Endothelial cell of umbilical vein (primary cell): ENCODE measurements at regions not wholly inside any gene's neighbourhood (a gene's known extent, or its start where the extent isn't known, plus 50 kb on each side); places are given as distances from the start of the nearest gene placed in this dataset.

Source experiments
- BruUV-seq: library from RNA; stranded (reverse); fragments of 400-500 nt; replicated peaks from 2 replicates; lab custom pipeline; 2021; lab: Mats Ljungman, UMichigan
- CTCF ChIA-PET: fragments of 300-600, 350-600 bp; sonication (Branson Sonifier 250); formaldehyde crosslinking; loops from one replicate; lab custom pipeline; 2021; ENCODE audit warnings: antibody characterized with exemption, inconsistent platforms; lab: Charles Lee
- POLR2A ChIA-PET: fragments of 300-600, 350-600 bp; sonication (Branson Sonifier 250); formaldehyde crosslinking; loops from one replicate; lab custom pipeline; 2021; ENCODE audit warnings: antibody characterized with exemption, inconsistent platforms; lab: Charles Lee
- DNase-seq: peaks from one replicate; pipeline ENCODE4 v3.0.0-alpha.2; 2011; ENCODE audit warnings: low read depth, low spot score
- FAIRE-seq: peaks from 2 replicates; lab custom pipeline; 2011; peaks lifted over from hg19 to GRCh38; lab: Jason Lieb, UNC
- H2AFZ ChIP-seq: 2 replicates; pipeline ENCODE4 v1.6.0; 2012; ENCODE audit warnings: low read depth, low read length, control low read depth, inconsistent platforms
- H3K27ac ChIP-seq: 2 replicates; pipeline ENCODE4 v1.5.1; 2011; ENCODE audit warnings: low read depth, mild to moderate bottlenecking, control low read depth, low read length, moderate library complexity; ENCODE audit not compliant: insufficient read depth
- H3K27me3 ChIP-seq, 2 experiments: 2 replicates each; pipeline versions ENCODE4 v1.6.0 to v1.6.1; 2011; ENCODE audit warnings: low read length in 2 of 2, mixed read lengths in 1 of 2; ENCODE audit not compliant: control insufficient read depth in 2 of 2, insufficient read depth in 2 of 2
- H3K36me3 ChIP-seq, 2 experiments: 2 replicates in 1 of 2; 3 replicates in 1 of 2; pipeline ENCODE4 v1.5.1; 2011; ENCODE audit warnings: low read length in 2 of 2, mild to moderate bottlenecking in 1 of 2, moderate library complexity in 1 of 2; ENCODE audit not compliant: control insufficient read depth in 2 of 2, insufficient read depth in 2 of 2; ENCODE audit errors: extremely low read depth in 1 of 2
- H3K4me1 ChIP-seq: 3 replicates; pipeline ENCODE4 v1.5.1; 2011; ENCODE audit warnings: mild to moderate bottlenecking, low read length; ENCODE audit not compliant: control insufficient read depth, insufficient read depth; ENCODE audit errors: extremely low read depth
- H3K4me2 ChIP-seq: 2 replicates; pipeline ENCODE4 v1.6.1; 2011; ENCODE audit warnings: low read length, control low read depth, mixed read lengths; ENCODE audit not compliant: insufficient read depth
- H3K4me3 ChIP-seq, 3 experiments: fragments of 200-600 bp in 1 of 3; sonication (generic), shearing (Covaris generic) in 1 of 3; replicated peaks in 1 of 3; 2 replicates each; pipeline ENCODE4 v1.5.1; 2011 to 2016; ENCODE audit warnings: control low read depth in 3 of 3, low read length in 3 of 3, mild to moderate bottlenecking in 2 of 3, inconsistent platforms in 1 of 3, low read depth in 1 of 3, moderate library complexity in 1 of 3; ENCODE audit not compliant: insufficient read depth in 1 of 3
- H3K79me2 ChIP-seq: 2 replicates; pipeline ENCODE4 v1.6.0; 2012; ENCODE audit warnings: low read length, inconsistent platforms; ENCODE audit not compliant: control insufficient read depth, insufficient read depth
- H3K9ac ChIP-seq: replicated peaks from 2 replicates; pipeline ENCODE3; 2011; ENCODE audit warnings: low read length, control low read depth; ENCODE audit not compliant: insufficient read depth; ENCODE audit errors: extremely low read depth
- H3K9me1 ChIP-seq: replicated peaks from 3 replicates; pipeline ENCODE4 v1.6.0; 2011; ENCODE audit warnings: mild to moderate bottlenecking, low read length; ENCODE audit not compliant: control insufficient read depth, insufficient read depth; ENCODE audit errors: extremely low read depth
- H3K9me3 ChIP-seq: replicated peaks from 2 replicates; pipeline ENCODE4 v1.5.1; 2012; ENCODE audit warnings: low read length, inconsistent platforms; ENCODE audit not compliant: control insufficient read depth, insufficient read depth
- H4K20me1 ChIP-seq: replicated peaks from 2 replicates; pipeline ENCODE3; 2011; ENCODE audit warnings: mild to moderate bottlenecking, low read length; ENCODE audit not compliant: control insufficient read depth, insufficient read depth; ENCODE audit errors: extremely low read depth
- EZH2 ChIP-seq: IDR thresholded peaks from 2 replicates; pipeline ENCODE4 v1.6.1; 2012; ENCODE audit warnings: borderline replicate concordance, low read depth, mild to moderate bottlenecking, moderate library complexity, low read length, inconsistent platforms; ENCODE audit not compliant: severe bottlenecking
- FOS ChIP-seq: IDR thresholded peaks from 2 replicates; pipeline ENCODE4 v1.6.1; 2011; ENCODE audit warnings: mild to moderate bottlenecking, low read length, moderate library complexity, borderline replicate concordance; ENCODE audit not compliant: insufficient read depth
- GATA2 ChIP-seq: IDR thresholded peaks from 2 replicates; pipeline ENCODE4 v1.7.0; 2011; ENCODE audit warnings: low read depth, mild to moderate bottlenecking, moderate library complexity, mixed read lengths, low read length; ENCODE audit not compliant: insufficient read length, insufficient read depth
- JUN ChIP-seq: IDR thresholded peaks from 2 replicates; pipeline ENCODE4 v1.6.1; 2011; ENCODE audit warnings: borderline replicate concordance, low read depth; ENCODE audit not compliant: insufficient read length, insufficient read depth
- MAX ChIP-seq: IDR thresholded peaks from 2 replicates; pipeline ENCODE4 v1.6.1; 2011; ENCODE audit not compliant: insufficient read depth, insufficient read length
- MYC ChIP-seq: IDR thresholded peaks from one replicate; pipeline ENCODE4 v1.6.1; 2011; ENCODE audit warnings: mild to moderate bottlenecking, low read depth, low read length
- POLR2A ChIP-seq: IDR thresholded peaks from 2 replicates; pipeline ENCODE4 v1.6.1; 2012; ENCODE audit warnings: low read depth, mild to moderate bottlenecking, control low read depth, low read length
- POLR2AphosphoS5 ChIP-seq: IDR thresholded peaks from 2 replicates; pipeline ENCODE4 v1.6.1; 2012; ENCODE audit warnings: low read depth, mild to moderate bottlenecking, control low read depth, low read length, moderate library complexity; ENCODE audit not compliant: insufficient read depth
- dilution Hi-C: fragments of 300-500 bp; cut with MboI; formaldehyde crosslinking; loops from one replicate; pipeline ENCODE4 v1.15.0; 2019; ENCODE audit warnings: low sequenced_read_pairs; ENCODE audit not compliant: extremely low pct_ligation_motif_present
- intact Hi-C: fragments of 100-400 bp; cut with micrococcal nuclease; formaldehyde crosslinking; loops from one replicate; pipeline ENCODE4 v1.10.0; 2022
- TF ChIP-seq, protein P1 (sequence below), 2 donors: IDR thresholded peaks; 1 replicate in 1 of 2; 2 replicates in 1 of 2; pipeline ENCODE4 v1.5.1; 2011; ENCODE audit warnings: low read length in 2 of 2, mild to moderate bottlenecking in 2 of 2, moderate library complexity in 2 of 2, control low read depth in 1 of 2, inconsistent platforms in 1 of 2, low read depth in 1 of 2; ENCODE audit not compliant: insufficient read depth in 1 of 2; ENCODE audit errors: extremely low read depth in 1 of 2

GRCh38 chr4:143771269-143771668 lies 70.8 kb upstream of the FREM3 start:
- H3K4me3 ChIP-seq: no peak overlapping the region
- no TSS peak for BruUV-seq
- H3K9ac ChIP-seq: no peak overlapping the region
- FAIRE-seq (no peak), DNase-seq (no peak)
- ChIA-PET POLR2A (no interaction called here), CTCF (no interaction called here)
- no peak overlapping the region for H2AFZ ChIP-seq
- H3K79me2 ChIP-seq: no peaks in the 10 kb centered on the region
- intact Hi-C loops (no loop called here), dilution Hi-C loops (no loop called here)
- H3K27me3 ChIP-seq: no peaks in the 10 kb centered on the region
- no peaks in the 10 kb centered on the region for H4K20me1 ChIP-seq
- H3K4me1 ChIP-seq: peaks cover 15% of the 10 kb centered on the region
- H3K27ac ChIP-seq: no peak overlapping the region
- no peaks in the 10 kb centered on the region for H3K9me3 ChIP-seq
- H3K36me3 ChIP-seq: no peaks in the 10 kb centered on the region
- TF ChIP-seq EZH2: no peak
- TF ChIP-seq POLR2A: no peak
- no peak for TF ChIP-seq MAX
- TF ChIP-seq JUN: no peak
- H3K9me1 ChIP-seq: no peaks in the 10 kb centered on the region
- H3K4me2 ChIP-seq: no peak overlapping the region

DNA sequence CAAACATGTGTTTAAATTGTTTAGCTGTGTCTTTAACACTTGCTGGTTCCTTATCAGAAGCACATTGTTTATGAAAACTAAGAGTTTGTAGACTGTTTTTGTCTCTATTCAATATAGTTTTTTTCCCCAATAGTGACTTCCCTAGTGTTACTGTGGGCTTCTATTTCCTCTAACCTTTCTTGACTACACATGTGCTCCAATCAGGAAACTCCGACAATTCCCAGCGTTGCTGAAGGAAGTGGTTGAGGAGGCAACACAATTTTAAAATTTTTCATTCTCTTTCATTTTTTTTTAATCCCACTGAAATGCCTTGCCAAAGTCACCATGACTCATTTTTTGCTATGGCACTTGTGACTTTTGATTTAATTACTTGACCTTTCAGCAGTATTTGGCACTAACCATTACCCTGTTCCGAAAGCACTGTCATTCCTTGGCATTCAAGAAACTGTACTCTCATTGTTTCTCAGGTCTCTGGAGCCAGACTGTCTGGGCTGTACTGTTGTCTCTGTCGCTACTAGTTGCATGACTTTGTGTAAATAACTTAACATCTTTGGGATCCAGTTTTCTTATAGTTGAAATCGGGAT lies 67.6 kb upstream of the FREM3 start:
- CTCF ChIA-PET: no interaction called here
- peak; percentile 87 for DNase-seq
- Histone ChIP-seq H3K9me3 (no peaks in the 10 kb centered on the region), H3K9ac (no peak overlapping the region), H3K36me3 (no peaks in the 10 kb centered on the region), H3K9me1 (no peaks in the 10 kb centered on the region), H4K20me1 (no peaks in the 10 kb centered on the region), H3K79me2 (no peaks in the 10 kb centered on the region), H3K4me1 (peaks cover 15% of the 10 kb centered on the region), H3K27ac (peak overlapping the region; percentile 74), H3K4me3 (no peak overlapping the region), H3K27me3 (no peaks in the 10 kb centered on the region), H3K4me2 (peak overlapping the region; percentile 34), H2AFZ (peak overlapping the region; percentile 47)
- FAIRE-seq: peak; percentile 81
- intact Hi-C loops: loop anchor here (1.0 kb wide), 1 partner anchor 182 kb away; no protein-coding TSS in a partner anchor
- no TSS peak for BruUV-seq
- POLR2A ChIA-PET: no interaction called here
- no peak for TF ChIP-seq MYC
- no peak for TF ChIP-seq MAX
- TF ChIP-seq FOS: peak; percentile 19
- TF ChIP-seq POLR2AphosphoS5: no peak
- no peak for TF ChIP-seq POLR2A
- TF ChIP-seq, protein P1, sequence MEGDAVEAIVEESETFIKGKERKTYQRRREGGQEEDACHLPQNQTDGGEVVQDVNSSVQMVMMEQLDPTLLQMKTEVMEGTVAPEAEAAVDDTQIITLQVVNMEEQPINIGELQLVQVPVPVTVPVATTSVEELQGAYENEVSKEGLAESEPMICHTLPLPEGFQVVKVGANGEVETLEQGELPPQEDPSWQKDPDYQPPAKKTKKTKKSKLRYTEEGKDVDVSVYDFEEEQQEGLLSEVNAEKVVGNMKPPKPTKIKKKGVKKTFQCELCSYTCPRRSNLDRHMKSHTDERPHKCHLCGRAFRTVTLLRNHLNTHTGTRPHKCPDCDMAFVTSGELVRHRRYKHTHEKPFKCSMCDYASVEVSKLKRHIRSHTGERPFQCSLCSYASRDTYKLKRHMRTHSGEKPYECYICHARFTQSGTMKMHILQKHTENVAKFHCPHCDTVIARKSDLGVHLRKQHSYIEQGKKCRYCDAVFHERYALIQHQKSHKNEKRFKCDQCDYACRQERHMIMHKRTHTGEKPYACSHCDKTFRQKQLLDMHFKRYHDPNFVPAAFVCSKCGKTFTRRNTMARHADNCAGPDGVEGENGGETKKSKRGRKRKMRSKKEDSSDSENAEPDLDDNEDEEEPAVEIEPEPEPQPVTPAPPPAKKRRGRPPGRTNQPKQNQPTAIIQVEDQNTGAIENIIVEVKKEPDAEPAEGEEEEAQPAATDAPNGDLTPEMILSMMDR (IDR thresholded peaks at IDR 0.05; ENCODE audit: extremely low read depth in 1 of 2, insufficient read depth in 1 of 2, low read depth in 1 of 2, low read length in 2 of 2): no peak
- TF ChIP-seq JUN: peak; percentile 66
- no peak for TF ChIP-seq EZH2
- no peak for TF ChIP-seq GATA2
- dilution Hi-C loops: no loop called here
